ENCODE measurements at regions not wholly inside any gene's neighbourhood (a gene's known extent, or its start where the extent isn't known, plus 50 kb on each side); places are given as distances from the start of the nearest gene placed in this dataset.

GRCh38 chr12:40499856-40500255 lies 192.4 kb upstream of the CNTN1 start:
- no peak overlapping the region for H3K4me3 ChIP-seq (ENCODE audit: low read depth, low read length)
- DNase-seq (ENCODE audit: low read depth, low spot score): no peak
- POLR2A ChIA-PET: no interaction called here
- CTCF ChIA-PET: no interaction called here
- TF ChIP-seq CTCF (IDR thresholded peaks at IDR 0.05; ENCODE audit: insufficient read depth, low read length, missing control alignments): no peak

- no peak for DNase-seq (ENCODE audit: low read depth, low spot score)
- CTCF ChIA-PET: no interaction called here
- H3K4me3 ChIP-seq (ENCODE audit: low read depth, low read length): no peak overlapping the region
- no peak for TF ChIP-seq CTCF (IDR thresholded peaks at IDR 0.05; ENCODE audit: insufficient read depth, low read length, missing control alignments)
- POLR2A ChIA-PET: no interaction called here
Observed at GRCh38 chr12:40502322-40502721, 189.9 kb upstream of the CNTN1 start.

GRCh38 chr12:40505327-40505726 lies 186.9 kb upstream of the CNTN1 start:
- ChIA-PET CTCF (no interaction called here), POLR2A (no interaction called here)

GRCh38 chr12:40508421-40508820 lies 183.8 kb upstream of the CNTN1 start:
- no peak overlapping the region for H3K4me3 ChIP-seq (ENCODE audit: low read depth, low read length)
- POLR2A ChIA-PET: no interaction called here
- no peak for TF ChIP-seq CTCF (IDR thresholded peaks at IDR 0.05; ENCODE audit: insufficient read depth, low read length, missing control alignments)
- CTCF ChIA-PET: no interaction called here
- DNase-seq (ENCODE audit: low read depth, low spot score): no peak

More at GRCh38 chr12:40505327-40505726, 186.9 kb upstream of the CNTN1 start:
- TF ChIP-seq CTCF (IDR thresholded peaks at IDR 0.05; ENCODE audit: insufficient read depth, low read length, missing control alignments): no peak
- DNase-seq (ENCODE audit: low read depth, low spot score): no peak
- no peak overlapping the region for H3K4me3 ChIP-seq (ENCODE audit: low read depth, low read length)

GRCh38 chr12:40511341-40511740 lies 180.9 kb upstream of the CNTN1 start:
- TF ChIP-seq CTCF (IDR thresholded peaks at IDR 0.05; ENCODE audit: insufficient read depth, low read length, missing control alignments): no peak
- no peak overlapping the region for H3K4me3 ChIP-seq (ENCODE audit: low read depth, low read length)
- ChIA-PET CTCF (no interaction called here), POLR2A (no interaction called here)
- DNase-seq (ENCODE audit: low read depth, low spot score): no peak

GRCh38 chr12:40515041-40515816 lies 177.0 kb upstream of the CNTN1 start:
- TF ChIP-seq CTCF (IDR thresholded peaks at IDR 0.05; ENCODE audit: insufficient read depth, low read length, missing control alignments): no peak
- no peak for DNase-seq (ENCODE audit: low read depth, low spot score)
- POLR2A ChIA-PET: no interaction called here
- no peak overlapping the region for H3K4me3 ChIP-seq (ENCODE audit: low read depth, low read length)
- CTCF ChIA-PET: no interaction called here

Measured in AG04449 (cell line).